MCF 10A (cell line): ENCODE measurements at regions not wholly inside any gene's neighbourhood (a gene's known extent, or its start where the extent isn't known, plus 50 kb on each side); places are given as distances from the start of the nearest gene placed in this dataset.

Source experiments
- BruUV-seq: library from RNA; stranded (reverse); fragments of 400-500 nt; replicated peaks from 2 replicates; lab custom pipeline; 2021; lab: Mats Ljungman, UMichigan
- CTCF ChIA-PET: fragments of 300-600 bp; sonication (Branson Sonifier 250); formaldehyde crosslinking; extraction: SDS; loops from one replicate; lab custom pipeline; 2021; ENCODE audit warnings: antibody characterized with exemption, inconsistent platforms; lab: Yijun Ruan, JAX
- POLR2A ChIA-PET: fragments of 300-600, 350-650 bp; sonication (Branson Sonifier 250); formaldehyde crosslinking; extraction: SDS; loops from one replicate; lab custom pipeline; 2020; ENCODE audit warnings: antibody characterized with exemption, inconsistent platforms; lab: Yijun Ruan, JAX
- DNase-seq: peaks from one replicate; pipeline ENCODE4 v3.0.0-alpha.2; 2018; ENCODE audit not compliant: unreplicated experiment
- H3K27ac Mint-ChIP-seq: one replicate; pipeline ENCODE4 v1.8.0; 2022; ENCODE audit warnings: mild to moderate bottlenecking, low read depth, mixed read lengths; ENCODE audit not compliant: unreplicated experiment
- H3K27me3 Mint-ChIP-seq: one replicate; pipeline ENCODE4 v1.8.0; 2022; ENCODE audit warnings: mixed read lengths; ENCODE audit not compliant: insufficient read depth, unreplicated experiment
- H3K36me3 Mint-ChIP-seq: one replicate; pipeline ENCODE4 v1.8.0; 2022; ENCODE audit warnings: mild to moderate bottlenecking, moderate library complexity, mixed read lengths; ENCODE audit not compliant: insufficient read depth, unreplicated experiment
- H3K4me1 Mint-ChIP-seq: one replicate; pipeline ENCODE4 v1.8.0; 2022; ENCODE audit warnings: mixed read lengths; ENCODE audit not compliant: insufficient read depth, unreplicated experiment
- H3K4me3 Mint-ChIP-seq: one replicate; pipeline ENCODE4 v1.8.0; 2022; ENCODE audit warnings: mild to moderate bottlenecking, moderate library complexity, mixed read lengths; ENCODE audit not compliant: unreplicated experiment
- H3K9me3 Mint-ChIP-seq: one replicate; pipeline ENCODE4 v1.8.0; 2022; ENCODE audit warnings: mixed read lengths; ENCODE audit not compliant: unreplicated experiment
- intact Hi-C: fragments of 100-400 bp; cut with micrococcal nuclease; formaldehyde crosslinking; loops from 2 replicates; pipeline ENCODE4 v1.14.1; 2022
- TF ChIP-seq, protein P1 (sequence below): fragments of 200-600 bp; IDR thresholded peaks from one replicate; pipeline ENCODE4 v1.8.0; 2022; ENCODE audit warnings: antibody characterized with exemption, mild to moderate bottlenecking; ENCODE audit not compliant: unreplicated experiment

DNA sequence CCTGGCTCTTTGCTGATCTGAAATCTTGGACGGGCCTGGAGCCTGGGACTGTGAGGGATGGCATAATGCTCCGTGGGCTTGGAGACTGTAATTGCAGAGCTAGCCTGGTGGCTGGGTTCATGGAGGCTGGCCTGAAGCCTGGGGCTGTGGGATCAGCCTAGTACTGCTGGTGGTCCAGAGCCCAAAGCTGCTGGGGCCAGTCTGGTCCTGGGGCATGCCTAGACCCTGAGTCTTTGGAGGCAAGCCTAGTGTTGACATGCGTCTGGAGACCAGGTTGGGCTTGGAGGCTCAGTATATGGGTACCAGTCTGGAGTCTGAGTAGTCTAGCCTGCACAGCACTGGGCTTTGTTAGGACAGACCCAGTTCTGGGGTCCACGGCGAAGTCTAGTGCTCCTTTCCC is 172.0 kb upstream of the ZC4H2 start:
- no peak overlapping the region for H3K27ac Mint-ChIP-seq
- TF ChIP-seq, protein P1, sequence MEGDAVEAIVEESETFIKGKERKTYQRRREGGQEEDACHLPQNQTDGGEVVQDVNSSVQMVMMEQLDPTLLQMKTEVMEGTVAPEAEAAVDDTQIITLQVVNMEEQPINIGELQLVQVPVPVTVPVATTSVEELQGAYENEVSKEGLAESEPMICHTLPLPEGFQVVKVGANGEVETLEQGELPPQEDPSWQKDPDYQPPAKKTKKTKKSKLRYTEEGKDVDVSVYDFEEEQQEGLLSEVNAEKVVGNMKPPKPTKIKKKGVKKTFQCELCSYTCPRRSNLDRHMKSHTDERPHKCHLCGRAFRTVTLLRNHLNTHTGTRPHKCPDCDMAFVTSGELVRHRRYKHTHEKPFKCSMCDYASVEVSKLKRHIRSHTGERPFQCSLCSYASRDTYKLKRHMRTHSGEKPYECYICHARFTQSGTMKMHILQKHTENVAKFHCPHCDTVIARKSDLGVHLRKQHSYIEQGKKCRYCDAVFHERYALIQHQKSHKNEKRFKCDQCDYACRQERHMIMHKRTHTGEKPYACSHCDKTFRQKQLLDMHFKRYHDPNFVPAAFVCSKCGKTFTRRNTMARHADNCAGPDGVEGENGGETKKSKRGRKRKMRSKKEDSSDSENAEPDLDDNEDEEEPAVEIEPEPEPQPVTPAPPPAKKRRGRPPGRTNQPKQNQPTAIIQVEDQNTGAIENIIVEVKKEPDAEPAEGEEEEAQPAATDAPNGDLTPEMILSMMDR = no peak
- POLR2A ChIA-PET = no interaction called here
- CTCF ChIA-PET = no interaction called here
- no peaks in the 10 kb centered on the region for H3K4me1 Mint-ChIP-seq
- no peak for DNase-seq
- BruUV-seq = no TSS peak
- intact Hi-C loops = no loop called here
- no peak overlapping the region for H3K4me3 Mint-ChIP-seq
- peaks cover 42% of the 10 kb centered on the region for H3K9me3 Mint-ChIP-seq
- no peaks in the 10 kb centered on the region for H3K27me3 Mint-ChIP-seq
- H3K36me3 Mint-ChIP-seq = no peaks in the 10 kb centered on the region

DNA sequence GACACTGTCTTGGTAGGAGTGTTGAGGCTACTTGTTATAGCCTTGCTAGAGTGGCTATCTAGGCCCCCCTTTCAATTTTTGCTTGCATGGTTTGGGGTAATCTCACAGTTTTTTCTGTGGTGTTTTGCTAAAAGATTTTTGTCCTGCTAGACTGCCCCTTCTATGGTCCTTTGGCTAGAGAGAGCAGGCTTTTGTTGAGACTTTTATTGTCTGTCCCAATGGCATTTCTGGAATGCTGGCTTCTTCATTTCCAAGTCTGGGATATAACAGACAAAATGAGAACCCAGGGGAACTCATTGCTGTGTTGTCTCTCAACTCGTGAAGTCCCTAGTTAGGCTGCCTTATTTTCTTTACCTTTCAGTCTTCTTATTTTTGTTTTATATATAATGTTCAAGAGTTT is 160.2 kb upstream of the ZC4H2 start:
- Mint-ChIP-seq H3K4me1 (no peaks in the 10 kb centered on the region), H3K9me3 (peaks cover 56% of the 10 kb centered on the region), H3K27ac (no peak overlapping the region), H3K36me3 (no peaks in the 10 kb centered on the region), H3K4me3 (no peak overlapping the region), H3K27me3 (no peaks in the 10 kb centered on the region)
- BruUV-seq = no TSS peak
- intact Hi-C loops = no loop called here
- TF ChIP-seq, protein P1 = no peak
- no peak for DNase-seq
- ChIA-PET POLR2A (no interaction called here), CTCF (no interaction called here)

DNA sequence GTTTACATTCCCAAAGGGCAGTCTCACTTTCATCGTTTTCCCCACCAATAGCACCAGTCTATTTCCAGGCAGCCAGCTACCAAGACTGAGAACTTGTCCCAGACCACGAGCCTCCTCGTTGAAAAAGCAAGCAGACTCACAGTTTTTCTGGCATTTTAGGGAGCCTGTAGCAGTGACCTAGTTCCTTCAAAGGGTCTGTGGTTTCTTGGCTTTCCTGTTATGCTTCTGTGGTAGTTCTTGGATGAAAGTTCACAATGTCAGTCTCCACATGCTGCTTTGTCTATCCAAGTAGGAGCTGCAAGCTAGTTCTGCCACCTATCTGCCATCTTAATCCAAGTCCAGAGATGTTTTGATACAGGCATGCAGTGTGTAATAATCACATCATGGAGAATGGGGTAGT is 151.6 kb upstream of the ZC4H2 start:
- Mint-ChIP-seq H3K4me3 (no peak overlapping the region), H3K4me1 (no peaks in the 10 kb centered on the region), H3K27ac (no peak overlapping the region), H3K9me3 (peaks cover 48% of the 10 kb centered on the region), H3K36me3 (no peaks in the 10 kb centered on the region), H3K27me3 (no peaks in the 10 kb centered on the region)
- intact Hi-C loops = no loop called here
- BruUV-seq = no TSS peak
- TF ChIP-seq, protein P1 = no peak
- CTCF ChIA-PET = no interaction called here
- POLR2A ChIA-PET = no interaction called here
- DNase-seq = no peak

DNA sequence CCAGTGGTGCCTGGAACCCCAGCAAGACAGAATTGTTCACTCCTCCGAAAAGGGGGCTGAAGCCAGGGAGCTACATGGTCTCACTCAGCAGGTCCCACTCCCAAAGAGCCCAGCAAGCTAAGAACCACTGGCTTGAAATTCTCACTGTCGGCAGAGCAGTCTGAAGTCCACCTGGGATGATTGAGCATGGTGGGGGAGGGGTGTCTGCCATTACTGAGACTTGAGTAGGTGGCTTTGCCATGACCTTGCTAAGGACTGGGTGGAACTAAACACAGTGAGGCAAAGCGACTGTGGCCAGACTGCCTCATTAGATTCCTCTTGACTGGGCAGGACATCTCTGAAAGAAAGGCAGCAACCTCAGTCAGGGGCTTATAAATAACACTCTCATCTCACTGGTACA is 122.6 kb upstream of the ZC4H2 start:
- DNase-seq = no peak
- TF ChIP-seq, protein P1 = no peak
- no TSS peak for BruUV-seq
- H3K27me3 Mint-ChIP-seq = no peaks in the 10 kb centered on the region
- no peak overlapping the region for H3K27ac Mint-ChIP-seq
- ChIA-PET CTCF (no interaction called here), POLR2A (no interaction called here)
- H3K4me3 Mint-ChIP-seq = no peak overlapping the region
- no peaks in the 10 kb centered on the region for H3K36me3 Mint-ChIP-seq
- no peaks in the 10 kb centered on the region for H3K4me1 Mint-ChIP-seq
- H3K9me3 Mint-ChIP-seq = peaks cover 61% of the 10 kb centered on the region
- intact Hi-C loops = no loop called here
